Activated B cell treated with CpG ODN at 0.5 μM for 24 hours (primary cell): ENCODE measurements at regions not wholly inside any gene's neighbourhood (a gene's known extent, or its start where the extent isn't known, plus 50 kb on each side); places are given as distances from the start of the nearest gene placed in this dataset.
"Not testable (repeated sequence)": the region's sequence is repeated elsewhere in the genome, so short reads cannot be mapped to it uniquely, and the experiment has no call there.

Source experiments
- ATAC-seq: fragments of 200-7000 bp; cut with Tn5 transposase; one replicate; pipeline ENCODE4 v1.10.0; 2021; ENCODE audit warnings: low read depth, mild to moderate bottlenecking, moderate library complexity
- CTCF ChIA-PET: fragments of 350-600 bp; sonication (Branson Sonifier 250); formaldehyde crosslinking; loops from one replicate; lab custom pipeline; 2021; ENCODE audit warnings: antibody characterized with exemption; lab: Charles Lee
- POLR2A ChIA-PET: fragments of 350-600 bp; sonication (Branson Sonifier 250); formaldehyde crosslinking; loops from one replicate; lab custom pipeline; 2021; ENCODE audit warnings: antibody characterized with exemption; lab: Charles Lee
- DNase-seq: peaks from one replicate; pipeline ENCODE4 v3.0.0; 2022
- H3K27ac Mint-ChIP-seq: one replicate; pipeline ENCODE4 v1.8.0; 2020; ENCODE audit warnings: mixed read lengths
- H3K27me3 Mint-ChIP-seq: one replicate; pipeline ENCODE4 v1.8.0; 2021; ENCODE audit warnings: mixed read lengths
- H3K36me3 Mint-ChIP-seq: one replicate; pipeline ENCODE4 v1.8.0; 2021; ENCODE audit warnings: low read depth, mixed read lengths
- H3K4me1 Mint-ChIP-seq: one replicate; pipeline ENCODE4 v1.8.0; 2021; ENCODE audit warnings: mixed read lengths
- H3K4me3 Mint-ChIP-seq: one replicate; pipeline ENCODE4 v1.8.0; 2020; ENCODE audit warnings: mild to moderate bottlenecking, mixed read lengths
- H3K9me3 Mint-ChIP-seq: one replicate; pipeline ENCODE4 v1.8.0; 2020; ENCODE audit warnings: mixed read lengths
- intact Hi-C: fragments of 100-400 bp; cut with micrococcal nuclease; formaldehyde crosslinking; loops from one replicate; pipeline ENCODE4 v1.15.1; 2024
- TF ChIP-seq, protein P1 (sequence below): fragments of 200-600 bp; IDR thresholded peaks from one replicate; pipeline ENCODE4 v1.8.0; 2022; ENCODE audit warnings: antibody characterized with exemption, mild to moderate bottlenecking

DNA sequence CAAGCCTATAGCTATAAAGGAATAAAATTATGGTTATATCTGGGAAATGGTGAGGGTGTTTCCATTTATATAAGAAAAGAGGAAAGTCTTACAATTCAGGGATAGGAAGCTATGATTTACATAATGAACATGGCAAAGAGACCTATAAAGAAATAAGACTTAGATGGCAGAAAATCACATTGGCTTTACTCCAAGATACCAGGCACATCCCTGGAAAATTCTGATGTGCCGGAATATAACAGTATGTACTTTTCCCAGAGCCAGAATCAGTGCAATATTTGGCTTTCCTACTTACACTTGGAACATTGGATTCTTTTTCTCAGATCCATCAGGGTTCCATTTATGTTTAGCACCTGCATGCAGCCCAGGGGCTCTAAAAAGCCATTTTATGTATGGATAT, 357.8 kb downstream of the CETN3 start:
- no peak overlapping the region for H3K27ac Mint-ChIP-seq
- no peaks in the 10 kb centered on the region for H3K27me3 Mint-ChIP-seq
- H3K4me1 Mint-ChIP-seq: no peaks in the 10 kb centered on the region
- H3K4me3 Mint-ChIP-seq: no peak overlapping the region
- DNase-seq (no peak), ATAC-seq (no peak)
- TF ChIP-seq, protein P1, sequence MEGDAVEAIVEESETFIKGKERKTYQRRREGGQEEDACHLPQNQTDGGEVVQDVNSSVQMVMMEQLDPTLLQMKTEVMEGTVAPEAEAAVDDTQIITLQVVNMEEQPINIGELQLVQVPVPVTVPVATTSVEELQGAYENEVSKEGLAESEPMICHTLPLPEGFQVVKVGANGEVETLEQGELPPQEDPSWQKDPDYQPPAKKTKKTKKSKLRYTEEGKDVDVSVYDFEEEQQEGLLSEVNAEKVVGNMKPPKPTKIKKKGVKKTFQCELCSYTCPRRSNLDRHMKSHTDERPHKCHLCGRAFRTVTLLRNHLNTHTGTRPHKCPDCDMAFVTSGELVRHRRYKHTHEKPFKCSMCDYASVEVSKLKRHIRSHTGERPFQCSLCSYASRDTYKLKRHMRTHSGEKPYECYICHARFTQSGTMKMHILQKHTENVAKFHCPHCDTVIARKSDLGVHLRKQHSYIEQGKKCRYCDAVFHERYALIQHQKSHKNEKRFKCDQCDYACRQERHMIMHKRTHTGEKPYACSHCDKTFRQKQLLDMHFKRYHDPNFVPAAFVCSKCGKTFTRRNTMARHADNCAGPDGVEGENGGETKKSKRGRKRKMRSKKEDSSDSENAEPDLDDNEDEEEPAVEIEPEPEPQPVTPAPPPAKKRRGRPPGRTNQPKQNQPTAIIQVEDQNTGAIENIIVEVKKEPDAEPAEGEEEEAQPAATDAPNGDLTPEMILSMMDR: no peak
- intact Hi-C loops: no loop called here
- POLR2A ChIA-PET: no interaction called here
- CTCF ChIA-PET: no interaction called here
- no peaks in the 10 kb centered on the region for H3K36me3 Mint-ChIP-seq
- peaks cover 2% of the 10 kb centered on the region for H3K9me3 Mint-ChIP-seq

DNA sequence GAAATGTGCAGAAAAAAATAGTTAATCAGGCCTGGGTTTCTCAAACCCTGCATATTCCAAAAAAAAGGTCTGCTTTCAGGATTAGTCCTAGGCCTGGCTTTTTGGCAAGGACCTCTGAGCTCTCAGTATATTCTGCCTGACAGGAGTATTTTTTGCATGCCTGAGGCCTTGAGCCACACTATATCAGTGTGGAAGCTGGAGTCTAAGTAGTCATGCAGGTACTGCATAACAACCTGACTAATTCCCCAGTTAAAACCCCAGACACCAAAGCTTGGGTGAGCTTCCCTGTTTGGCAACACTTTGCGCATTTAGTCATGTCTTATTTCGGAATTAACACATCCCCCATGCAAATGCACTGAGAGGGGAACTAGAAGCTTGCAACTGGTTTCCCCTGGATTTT, 359.5 kb downstream of the CETN3 start:
- no peak overlapping the region for H3K27ac Mint-ChIP-seq
- H3K4me3 Mint-ChIP-seq: no peak overlapping the region
- peaks cover 6% of the 10 kb centered on the region for H3K9me3 Mint-ChIP-seq
- ChIA-PET POLR2A (no interaction called here), CTCF (no interaction called here)
- ATAC-seq: no peak
- peaks cover 3% of the 10 kb centered on the region for H3K27me3 Mint-ChIP-seq
- H3K4me1 Mint-ChIP-seq: no peaks in the 10 kb centered on the region
- intact Hi-C loops: no loop called here
- DNase-seq: no peak
- TF ChIP-seq, protein P1: no peak
- H3K36me3 Mint-ChIP-seq: no peaks in the 10 kb centered on the region

DNA sequence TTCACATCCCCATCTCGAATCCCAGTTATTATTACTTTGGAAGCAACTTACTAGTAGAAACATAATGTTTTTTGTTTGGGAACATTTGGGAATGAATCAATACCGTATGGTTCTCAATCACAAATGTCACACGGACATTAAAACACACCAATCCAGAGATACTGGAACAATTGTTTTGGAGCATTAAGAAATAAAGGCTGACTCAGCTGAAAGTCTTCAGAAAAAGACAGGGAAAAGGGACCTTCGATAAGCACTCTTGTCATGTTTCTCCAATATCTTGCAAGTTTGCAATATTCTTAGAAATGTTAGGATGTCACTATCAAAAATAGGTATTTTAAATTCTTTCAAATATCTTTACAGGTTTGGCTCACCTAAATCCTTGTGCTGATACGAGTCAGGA, 362.4 kb downstream of the CETN3 start:
- intact Hi-C loops: no loop called here
- POLR2A ChIA-PET: no interaction called here
- peaks cover 3% of the 10 kb centered on the region for H3K27me3 Mint-ChIP-seq
- no peak overlapping the region for H3K4me3 Mint-ChIP-seq
- no peak for ATAC-seq
- CTCF ChIA-PET: no interaction called here
- TF ChIP-seq, protein P1: no peak
- no peak for DNase-seq
- no peaks in the 10 kb centered on the region for H3K36me3 Mint-ChIP-seq
- peaks cover 10% of the 10 kb centered on the region for H3K9me3 Mint-ChIP-seq
- H3K27ac Mint-ChIP-seq: no peak overlapping the region
- H3K4me1 Mint-ChIP-seq: no peaks in the 10 kb centered on the region

DNA sequence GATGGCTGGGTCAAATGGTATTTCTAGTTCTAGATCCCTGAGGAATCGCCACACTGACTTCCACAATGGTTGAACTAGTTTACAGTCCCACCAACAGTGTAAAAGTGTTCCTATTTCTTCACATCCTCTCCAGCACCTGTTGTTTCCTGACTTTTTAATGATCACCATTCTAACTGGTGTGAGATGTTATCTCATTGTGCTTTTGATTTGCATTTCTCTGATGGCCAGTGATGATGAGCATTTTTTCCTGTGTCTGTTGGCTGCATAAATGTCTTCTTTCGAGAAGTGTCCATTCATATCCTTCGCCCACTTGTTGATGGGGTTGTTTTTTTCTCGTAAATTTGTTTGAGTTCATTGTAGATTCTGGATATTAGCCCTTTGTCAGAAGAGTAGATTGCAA, 369.5 kb downstream of the CETN3 start:
- H3K27ac Mint-ChIP-seq, ATAC-seq, intact Hi-C loops, DNase-seq, H3K27me3 Mint-ChIP-seq, H3K4me3 Mint-ChIP-seq, H3K4me1 Mint-ChIP-seq, H3K36me3 Mint-ChIP-seq, POLR2A ChIA-PET, CTCF ChIA-PET: not testable (repeated sequence)
- H3K9me3 Mint-ChIP-seq: peaks cover 19% of the 10 kb centered on the region

DNA sequence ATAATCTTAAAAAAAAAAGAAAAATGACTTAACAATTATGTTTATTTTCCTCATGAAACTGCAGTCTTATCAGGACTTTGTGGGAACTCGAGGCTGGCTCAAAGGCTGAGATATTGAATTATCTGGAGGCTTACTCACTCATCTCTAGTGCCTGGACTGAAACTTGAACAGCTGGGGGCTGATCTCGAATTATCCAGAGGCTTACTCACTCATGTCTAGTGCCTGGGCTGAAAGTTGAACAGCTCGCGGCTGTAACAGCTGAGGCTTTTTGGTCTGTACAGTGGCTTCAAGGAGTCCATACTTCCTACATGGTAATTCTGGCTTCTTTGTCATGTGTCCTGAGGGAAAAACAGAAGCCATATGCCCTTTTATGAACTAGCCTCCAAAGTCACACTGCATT, 371.9 kb downstream of the CETN3 start:
- ATAC-seq (no peak), DNase-seq (no peak)
- TF ChIP-seq, protein P1: no peak
- Mint-ChIP-seq H3K4me3 (no peak overlapping the region), H3K36me3 (peaks cover 2% of the 10 kb centered on the region), H3K27ac (no peak overlapping the region), H3K4me1 (no peaks in the 10 kb centered on the region), H3K27me3 (no peaks in the 10 kb centered on the region), H3K9me3 (peaks cover 31% of the 10 kb centered on the region)
- CTCF ChIA-PET: no interaction called here
- POLR2A ChIA-PET: no interaction called here
- intact Hi-C loops: no loop called here

DNA sequence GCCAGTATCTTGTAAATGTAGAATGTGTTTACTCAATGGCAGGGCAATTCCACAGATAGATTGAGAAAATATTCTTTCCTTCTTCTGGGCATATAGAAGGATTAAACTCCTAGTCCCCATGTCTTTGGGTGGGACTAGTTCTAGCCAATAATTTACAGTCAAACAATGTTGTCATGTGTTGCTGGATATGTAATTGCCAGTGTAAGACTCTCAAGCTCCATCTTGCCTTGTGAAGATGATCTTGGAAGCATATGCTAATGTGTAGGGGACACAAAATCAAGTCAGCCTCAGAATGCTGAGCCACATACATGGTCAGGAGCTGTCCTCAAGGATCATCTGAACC, 386.9 kb downstream of the CETN3 start:
- H3K9me3 Mint-ChIP-seq: no peaks in the 10 kb centered on the region
- no peak overlapping the region for H3K27ac Mint-ChIP-seq
- intact Hi-C loops: no loop called here
- peaks cover 6% of the 10 kb centered on the region for H3K27me3 Mint-ChIP-seq
- H3K4me1 Mint-ChIP-seq: peaks cover 15% of the 10 kb centered on the region
- ChIA-PET CTCF (no interaction called here), POLR2A (interaction anchor here (0.7 kb wide), 1 partner anchor 584 kb away, joined by 3 read pairs; no protein-coding TSS in a partner anchor)
- ATAC-seq: peak; percentile 26
- TF ChIP-seq, protein P1: no peak
- no peak overlapping the region for H3K4me3 Mint-ChIP-seq
- no peak for DNase-seq
- H3K36me3 Mint-ChIP-seq: no peaks in the 10 kb centered on the region
